IMR-90 (cell line): ENCODE measurements at regions not wholly inside any gene's neighbourhood (a gene's known extent, or its start where the extent isn't known, plus 50 kb on each side); places are given as distances from the start of the nearest gene placed in this dataset.
A peak's percentile ranks its signal among the peaks of the same experiment; 100 is the strongest.

Experiments used
- ATAC-seq: fragments of 200-7000 bp; cut with Tn5 transposase; 2 replicates; pipeline ENCODE4 v1.9.1; 2020; ENCODE audit warnings: low read depth, mild to moderate bottlenecking, moderate library complexity
- BruUV-seq: library from RNA; stranded (reverse); fragments of 400-500 nt; replicated peaks from 2 replicates; lab custom pipeline; 2021; lab: Mats Ljungman, UMichigan
- CTCF ChIA-PET: fragments of 300-600 bp; formaldehyde crosslinking; extraction: SDS; loops from one replicate; lab custom pipeline; 2021; ENCODE audit warnings: antibody characterized with exemption; lab: Yijun Ruan, JAX
- POLR2A ChIA-PET: fragments of 300-600 bp; sonication (Branson Sonifier 250); formaldehyde crosslinking; loops from one replicate; lab custom pipeline; 2022; ENCODE audit warnings: antibody characterized with exemption; ENCODE audit not compliant: unreplicated experiment; lab: Charles Lee
- DNase-seq: peaks from one replicate; pipeline ENCODE4 v3.0.0; 2013
- H2AFZ ChIP-seq: replicated peaks from 2 replicates; pipeline ENCODE3; 2013; ENCODE audit warnings: low read length, mild to moderate bottlenecking; ENCODE audit not compliant: poor library complexity
- H2AK5ac ChIP-seq: 2 replicates; pipeline ENCODE4 v1.6.1; 2013; ENCODE audit warnings: low read depth, low read length, inconsistent platforms
- H2AK9ac ChIP-seq: replicated peaks from 2 replicates; pipeline ENCODE3; 2013; ENCODE audit warnings: mild to moderate bottlenecking, low read depth, low read length, moderate library complexity; ENCODE audit not compliant: poor library complexity
- H2BK120ac ChIP-seq: 2 replicates; pipeline ENCODE4 v1.6.1; 2013; ENCODE audit warnings: low read depth, low read length, inconsistent platforms
- H2BK15ac ChIP-seq: 3 replicates; pipeline ENCODE4 v1.6.1; 2013; ENCODE audit warnings: low read depth, low read length, inconsistent platforms
- H2BK20ac ChIP-seq: 2 replicates; pipeline ENCODE4 v1.6.1; 2013; ENCODE audit warnings: low read depth, mild to moderate bottlenecking, inconsistent platforms, low read length, moderate library complexity
- H2BK5ac ChIP-seq: 2 replicates; pipeline ENCODE4 v1.6.1; 2013; ENCODE audit warnings: mild to moderate bottlenecking, low read depth, low read length, inconsistent platforms; ENCODE audit not compliant: poor library complexity, severe bottlenecking
- H3K14ac ChIP-seq: replicated peaks from 2 replicates; pipeline ENCODE4 v1.6.1; 2013; ENCODE audit warnings: low read depth, low read length, inconsistent platforms
- H3K18ac ChIP-seq: 2 replicates; pipeline ENCODE4 v1.6.1; 2013; ENCODE audit warnings: low read depth, low read length, control low read depth
- H3K23ac ChIP-seq: 2 replicates; pipeline ENCODE4 v1.6.1; 2013; ENCODE audit warnings: low read depth, low read length, inconsistent platforms
- H3K27ac ChIP-seq: 2 replicates; pipeline ENCODE4 v1.5.1; 2013; ENCODE audit warnings: mild to moderate bottlenecking, control low read depth, low read length; ENCODE audit not compliant: insufficient read depth
- H3K27me3 ChIP-seq: 2 replicates; pipeline ENCODE4 v1.6.1; 2013; ENCODE audit warnings: low read length; ENCODE audit not compliant: control insufficient read depth, insufficient read depth
- H3K36me3 ChIP-seq: 2 replicates; pipeline ENCODE4 v1.6.1; 2013; ENCODE audit warnings: low read length, mixed read lengths; ENCODE audit not compliant: control insufficient read depth, insufficient read depth
- H3K4ac ChIP-seq: 2 replicates; pipeline ENCODE4 v1.6.1; 2013; ENCODE audit warnings: low read depth, low read length, inconsistent platforms
- H3K4me1 ChIP-seq: 2 replicates; pipeline ENCODE4 v1.6.1; 2013; ENCODE audit warnings: low read length, mixed read lengths; ENCODE audit not compliant: control insufficient read depth, insufficient read depth
- H3K4me2 ChIP-seq: 2 replicates; pipeline ENCODE4 v1.6.1; 2013; ENCODE audit warnings: low read depth, mild to moderate bottlenecking, control low read depth, low read length, moderate library complexity
- H3K4me3 ChIP-seq: 2 replicates; pipeline ENCODE4 v1.5.1; 2013; ENCODE audit warnings: low read depth, mild to moderate bottlenecking, control low read depth, low read length, moderate library complexity; ENCODE audit not compliant: insufficient read depth
- H3K56ac ChIP-seq: 2 replicates; pipeline ENCODE4 v1.6.1; 2013; ENCODE audit warnings: low read length, inconsistent platforms; ENCODE audit not compliant: insufficient read depth; ENCODE audit errors: extremely low read depth
- H3K79me1 ChIP-seq, 2 experiments: 2 replicates each; pipeline ENCODE4 v1.6.1; 2013; ENCODE audit warnings: low read length in 2 of 2, inconsistent platforms in 1 of 2, low read depth in 1 of 2
- H3K9ac ChIP-seq: 2 replicates; pipeline ENCODE4 v1.6.1; 2013; ENCODE audit warnings: low read depth, low read length, control low read depth
- H3K9me1 ChIP-seq: 2 replicates; pipeline ENCODE4 v1.6.1; 2013; ENCODE audit warnings: low read length, inconsistent platforms; ENCODE audit not compliant: insufficient read depth
- H3K9me3 ChIP-seq: 2 replicates; pipeline ENCODE4 v1.6.1; 2013; ENCODE audit warnings: low read length; ENCODE audit not compliant: control insufficient read depth, insufficient read depth
- H4K20me1 ChIP-seq: 2 replicates; pipeline ENCODE4 v1.6.1; 2013; ENCODE audit warnings: low read length, inconsistent platforms; ENCODE audit not compliant: insufficient read depth
- H4K5ac ChIP-seq: 2 replicates; pipeline ENCODE4 v1.6.1; 2013; ENCODE audit warnings: mild to moderate bottlenecking, low read depth, low read length, control low read depth
- H4K8ac ChIP-seq, 2 experiments: 2 replicates each; pipeline ENCODE4 v1.6.1; 2013; ENCODE audit warnings: low read depth in 2 of 2, low read length in 2 of 2, control low read depth in 1 of 2, inconsistent platforms in 1 of 2
- H4K91ac ChIP-seq: 2 replicates; pipeline ENCODE4 v1.6.1; 2013; ENCODE audit warnings: low read depth, low read length, inconsistent platforms; ENCODE audit not compliant: insufficient read depth
- BHLHE40 ChIP-seq: fragments of 150-350 bp; IDR thresholded peaks from 2 replicates; pipeline ENCODE4 v1.6.1; 2016; ENCODE audit warnings: mild to moderate bottlenecking, low read depth, low read length
- CEBPB ChIP-seq: IDR thresholded peaks from 2 replicates; pipeline ENCODE4 v1.6.1; 2012; ENCODE audit warnings: low read depth, low read length, improper control_type of control experiment
- CHD1 ChIP-seq: IDR thresholded peaks from 2 replicates; pipeline ENCODE4 v1.6.1; 2012; ENCODE audit warnings: low read depth, low read length, improper control_type of control experiment
- CTCF ChIP-seq: conservative IDR thresholded peaks from 2 replicates; pipeline ENCODE4 v1.5.1; 2012; ENCODE audit warnings: mild to moderate bottlenecking, low read depth, low read length, improper control_type of control experiment
- ELK1 ChIP-seq: fragments of 150-350 bp; IDR thresholded peaks from 2 replicates; pipeline ENCODE4 v1.6.1; 2016; ENCODE audit warnings: low read depth, mild to moderate bottlenecking, low read length, moderate library complexity, borderline replicate concordance
- FOS ChIP-seq: fragments of 150-350 bp; IDR thresholded peaks from 2 replicates; pipeline ENCODE4 v1.6.1; 2016; ENCODE audit warnings: low read depth, low read length
- MAFK ChIP-seq: IDR thresholded peaks from 2 replicates; pipeline ENCODE4 v1.6.1; 2012; ENCODE audit warnings: low read depth, low read length, improper control_type of control experiment
- MAZ ChIP-seq: IDR thresholded peaks from 2 replicates; pipeline ENCODE4 v1.6.1; 2012; ENCODE audit warnings: low read depth, mild to moderate bottlenecking, low read length, improper control_type of control experiment, moderate library complexity, borderline replicate concordance
- MXI1 ChIP-seq: IDR thresholded peaks from 2 replicates; pipeline ENCODE4 v1.6.1; 2012; ENCODE audit warnings: low read depth, mild to moderate bottlenecking, low read length, moderate library complexity, borderline replicate concordance
- NFE2L2 ChIP-seq: fragments of 150-350 bp; IDR thresholded peaks from 2 replicates; pipeline ENCODE4 v1.6.1; 2016; ENCODE audit warnings: low read depth, mild to moderate bottlenecking, low read length
- POLR2A ChIP-seq: IDR thresholded peaks from 2 replicates; pipeline ENCODE4 v1.6.1; 2012; ENCODE audit warnings: mild to moderate bottlenecking, low read depth, low read length
- RAD21 ChIP-seq: IDR thresholded peaks from 2 replicates; pipeline ENCODE4 v1.6.1; 2012; ENCODE audit warnings: low read length, improper control_type of control experiment
- RCOR1 ChIP-seq: IDR thresholded peaks from 2 replicates; pipeline ENCODE4 v1.6.1; 2012; ENCODE audit warnings: mild to moderate bottlenecking, low read length, improper control_type of control experiment; ENCODE audit not compliant: insufficient replicate concordance
- RFX5 ChIP-seq: IDR thresholded peaks from 2 replicates; pipeline ENCODE4 v1.8.0; 2012; ENCODE audit warnings: low read depth, mild to moderate bottlenecking, low read length, moderate library complexity
- SMC3 ChIP-seq: fragments of 150-350 bp; IDR thresholded peaks from 2 replicates; pipeline ENCODE4 v1.6.1; 2016; ENCODE audit warnings: low read depth, mild to moderate bottlenecking, antibody characterized with exemption, low read length, moderate library complexity
- USF2 ChIP-seq: fragments of 150-350 bp; IDR thresholded peaks from 2 replicates; pipeline ENCODE4 v1.6.1; 2017; ENCODE audit warnings: mild to moderate bottlenecking, antibody characterized with exemption, low read length, low read depth
- dilution Hi-C: fragments of 300-500 bp; cut with HindIII; formaldehyde crosslinking; loops from one replicate; pipeline ENCODE4 v1.14.3; 2018; ENCODE audit warnings: low sequenced_read_pairs; ENCODE audit not compliant: unreplicated experiment
- in situ Hi-C: fragments of 300-500 bp; cut with MboI; formaldehyde crosslinking; loops from 3 replicates; pipeline ENCODE4 v1.14.3; 2019; ENCODE audit warnings: low sequenced_read_pairs, inconsistent platforms, mixed read lengths
- intact Hi-C: fragments of 100-400 bp; cut with micrococcal nuclease; formaldehyde crosslinking; loops from 2 replicates; pipeline ENCODE4 v1.10.0; 2022

GRCh38 chr3:124320976-124321375 is 329.1 kb upstream of the ROPN1 start:
- Histone ChIP-seq H2BK5ac (no peak overlapping the region), H3K36me3 (no peaks in the 10 kb centered on the region), H3K9ac (no peak overlapping the region), H3K4ac (no peak overlapping the region), H3K9me1 (no peaks in the 10 kb centered on the region), H3K23ac (no peak overlapping the region), H2BK20ac (no peak overlapping the region), H3K79me1 (no peaks in the 10 kb centered on the region), H2AFZ (no peak overlapping the region), H3K27me3 (peaks cover 14% of the 10 kb centered on the region), H2AK5ac (no peak overlapping the region), H2AK9ac (no peak overlapping the region), H3K18ac (no peak overlapping the region), H4K91ac (no peak overlapping the region), H3K14ac (no peak overlapping the region), H3K4me3 (no peak overlapping the region), H3K4me2 (no peak overlapping the region), H4K5ac (no peak overlapping the region), H2BK120ac (no peak overlapping the region), H3K9me3 (no peaks in the 10 kb centered on the region), H3K4me1 (no peaks in the 10 kb centered on the region; the same call in 1 of the 2 replicates), H2BK15ac (no peak overlapping the region), H4K8ac (no peak overlapping the region), H3K27ac (no peak overlapping the region), H4K20me1 (no peaks in the 10 kb centered on the region), H3K56ac (no peak overlapping the region)
- no peak for ATAC-seq
- intact Hi-C loops: no loop called here
- dilution Hi-C loops: no loop called here
- BruUV-seq: no TSS peak
- TF ChIP-seq POLR2A (no peak), NFE2L2 (no peak), USF2 (no peak), ELK1 (no peak), CEBPB (no peak), MXI1 (no peak), RCOR1 (no peak), RFX5 (no peak), CHD1 (no peak), BHLHE40 (no peak), SMC3 (no peak), MAZ (no peak), CTCF (no peak), MAFK (no peak), RAD21 (no peak), FOS (no peak)
- ChIA-PET CTCF (no interaction called here), POLR2A (no interaction called here)
- peak; percentile 15 for DNase-seq
- in situ Hi-C loops: no loop called here
